GM11168 (cell line): ENCODE measurements at regions not wholly inside any gene's neighbourhood (a gene's known extent, or its start where the extent isn't known, plus 50 kb on each side); places are given as distances from the start of the nearest gene placed in this dataset.
"Not testable (repeated sequence)": the region's sequence is repeated elsewhere in the genome, so short reads cannot be mapped to it uniquely, and the experiment has no call there.

ENCODE experiments used
- in situ Hi-C: fragments of 300-500 bp; cut with MboI; formaldehyde crosslinking; loops from one replicate; pipeline ENCODE4 v1.12.0; 2022; ENCODE audit warnings: low sequenced_read_pairs; ENCODE audit not compliant: unreplicated experiment

- in situ Hi-C loops: no loop called here
Observed at GRCh38 chr4:24179201-24179840, 289.5 kb upstream of the PPARGC1A start.

- in situ Hi-C loops: not testable (repeated sequence)
Observed at GRCh38 chr4:24177443-24177842, 287.6 kb upstream of the PPARGC1A start.

GRCh38 chr4:24175707-24176106, 285.9 kb upstream of the PPARGC1A start:
- in situ Hi-C loops: no loop called here

GRCh38 chr4:24174602-24175001, 284.8 kb upstream of the PPARGC1A start:
- in situ Hi-C loops: no loop called here

GRCh38 chr4:24172406-24172805, 282.6 kb upstream of the PPARGC1A start:
- in situ Hi-C loops: no loop called here

- in situ Hi-C loops: no loop called here
Observed at GRCh38 chr4:24169956-24170355, 280.1 kb upstream of the PPARGC1A start.

GRCh38 chr4:24168658-24169057, 278.8 kb upstream of the PPARGC1A start:
- in situ Hi-C loops: no loop called here

DNA sequence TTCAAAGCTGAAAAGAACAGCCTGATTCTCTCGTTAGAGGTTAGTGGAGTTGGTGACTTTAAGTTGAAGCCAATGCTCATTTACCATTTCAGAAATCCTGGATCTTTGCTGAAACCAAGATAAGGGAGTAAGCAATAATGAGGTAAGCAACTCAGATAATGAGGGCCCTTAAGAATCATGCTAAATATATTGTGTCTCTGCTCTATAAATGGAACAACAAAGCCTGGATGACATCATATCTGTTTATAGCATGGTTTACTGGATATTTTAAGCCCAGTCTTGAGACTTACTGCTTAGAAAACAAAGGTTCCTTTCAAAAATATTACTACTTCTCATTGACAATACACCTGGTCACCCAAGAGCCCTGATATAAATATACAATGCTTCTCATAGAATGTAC, 276.7 kb upstream of the PPARGC1A start:
- in situ Hi-C loops: no loop called here

- in situ Hi-C loops: no loop called here
Observed at GRCh38 chr4:24164797-24165196, 274.9 kb upstream of the PPARGC1A start.

DNA sequence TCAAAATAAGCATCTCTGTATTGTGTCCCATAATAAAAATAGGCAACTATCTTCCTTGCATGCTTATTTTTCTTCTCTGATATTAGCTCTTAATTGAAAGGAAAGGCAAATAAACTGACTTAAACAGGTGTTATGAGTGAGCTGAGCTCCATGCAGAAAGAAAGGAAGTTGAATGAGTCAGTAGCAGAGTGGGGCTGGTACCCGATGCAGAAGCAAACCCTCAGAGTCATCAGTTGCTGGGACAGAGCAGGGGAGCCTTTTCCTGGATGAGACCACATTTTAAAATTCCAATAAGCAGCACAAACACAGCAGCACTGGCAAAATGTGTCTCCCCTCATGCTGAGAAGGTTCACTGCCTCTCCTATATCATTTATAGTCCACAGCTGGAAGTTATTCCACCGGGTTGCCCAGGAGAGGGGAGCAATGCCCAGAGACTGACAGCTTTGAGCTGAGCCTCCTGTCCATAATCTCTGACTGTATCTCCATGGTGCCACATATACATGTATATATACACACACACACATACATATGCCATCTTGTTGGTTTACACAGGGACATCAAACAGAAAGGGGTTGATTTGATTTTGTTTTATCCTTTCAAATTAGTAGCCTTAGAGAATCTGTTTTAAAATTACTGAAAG, 274.3 kb upstream of the PPARGC1A start:
- in situ Hi-C loops: no loop called here

DNA sequence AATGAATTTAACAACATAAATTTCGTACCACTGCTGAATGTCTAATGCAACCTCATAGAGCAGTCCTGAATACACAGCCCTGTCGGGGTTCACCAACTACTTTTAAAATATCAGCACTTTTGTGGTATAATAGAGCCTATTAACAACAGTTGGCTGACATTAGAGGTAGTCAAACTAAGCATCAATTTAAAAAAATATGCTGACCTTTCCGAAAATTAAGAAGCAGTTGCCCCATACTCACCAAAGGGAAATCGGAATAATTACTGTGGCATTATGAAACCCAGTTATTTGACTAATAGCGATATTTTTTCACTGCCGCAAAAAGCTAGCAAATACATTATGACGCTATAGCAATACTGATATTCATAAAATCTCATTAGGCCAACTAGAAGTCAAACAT, 273.5 kb upstream of the PPARGC1A start:
- in situ Hi-C loops: no loop called here

DNA sequence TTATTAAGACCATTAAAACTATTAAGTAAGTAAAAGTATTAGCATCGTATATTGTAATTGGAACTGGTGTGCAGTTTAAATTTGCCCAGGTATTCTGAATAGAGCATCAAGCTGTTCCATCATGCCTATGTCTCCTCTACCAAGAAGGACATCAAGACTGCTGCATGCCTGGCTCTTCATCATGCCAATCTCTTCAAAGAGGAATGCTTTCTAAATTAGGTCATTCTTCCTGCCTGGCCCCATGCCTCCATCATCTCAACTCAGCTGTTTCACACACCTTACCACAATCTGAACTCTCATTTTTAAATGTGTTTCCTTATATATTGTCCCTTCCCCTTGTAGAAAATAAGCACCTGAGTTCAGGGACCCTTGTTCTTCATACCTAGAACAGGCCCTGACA, 270.5 kb upstream of the PPARGC1A start:
- in situ Hi-C loops: no loop called here

DNA sequence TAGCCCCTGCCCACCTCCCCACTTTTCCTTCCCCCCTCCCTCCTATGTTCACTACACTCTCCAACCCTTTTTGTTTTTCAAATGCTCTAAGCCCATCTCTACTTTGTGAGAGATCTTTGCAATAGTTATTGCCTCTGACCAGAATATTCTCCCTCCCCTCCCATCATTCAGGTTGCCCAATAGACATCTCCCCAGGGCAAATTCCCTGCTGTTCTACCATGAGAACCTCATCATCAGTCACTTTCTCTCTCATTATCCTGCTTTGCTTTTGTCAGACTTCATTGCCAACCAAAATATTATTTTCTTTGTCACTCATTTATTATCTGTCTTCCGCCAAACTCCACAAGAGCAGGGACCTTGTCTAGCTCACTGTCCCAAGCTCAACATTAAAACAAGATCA, 268.2 kb upstream of the PPARGC1A start:
- in situ Hi-C loops: no loop called here

- in situ Hi-C loops: no loop called here
Observed at GRCh38 chr4:24150034-24150433, 260.2 kb upstream of the PPARGC1A start.

- in situ Hi-C loops: no loop called here
Observed at GRCh38 chr4:24146127-24146526, 256.3 kb upstream of the PPARGC1A start.

- in situ Hi-C loops: no loop called here
Observed at GRCh38 chr4:24145591-24145990, 255.7 kb upstream of the PPARGC1A start.

DNA sequence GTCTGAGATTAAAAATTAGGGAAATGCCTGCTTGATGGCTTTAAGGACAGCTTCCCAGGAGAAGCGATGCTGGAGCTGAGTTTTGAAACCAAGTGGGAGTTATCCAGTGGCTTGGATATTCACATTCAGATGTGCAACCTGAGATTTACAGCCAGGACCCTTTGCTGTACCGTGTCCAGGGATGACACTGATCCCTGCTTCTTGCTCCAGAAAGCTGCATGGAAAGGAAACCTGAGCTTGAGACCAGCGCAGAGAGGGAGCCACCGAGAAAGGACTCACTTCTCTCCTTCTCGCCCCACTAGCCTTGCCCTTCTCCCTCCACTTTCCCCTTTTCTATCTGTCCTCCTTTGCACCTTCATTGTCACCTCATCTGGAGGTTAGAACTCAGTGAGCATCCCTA, 254.5 kb upstream of the PPARGC1A start:
- in situ Hi-C loops: no loop called here

DNA sequence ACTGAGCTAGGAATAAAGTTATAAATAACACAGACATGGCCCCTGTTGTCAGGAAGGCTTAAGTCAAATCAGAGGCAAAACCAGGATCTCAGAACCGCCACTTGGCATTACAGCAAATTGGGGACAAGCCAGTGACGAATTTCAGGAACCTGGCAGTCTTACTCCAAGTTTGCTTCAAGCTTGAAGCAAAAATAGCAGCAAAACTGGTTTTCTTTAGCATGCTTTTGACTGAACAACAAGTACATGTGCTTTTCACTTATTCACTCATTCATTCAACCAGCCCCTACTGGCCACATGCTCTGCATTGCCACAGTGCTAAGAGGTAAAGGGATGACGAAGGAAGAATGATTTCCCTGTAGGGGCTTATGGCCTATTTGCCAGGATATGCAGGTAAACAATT, 253.9 kb upstream of the PPARGC1A start:
- in situ Hi-C loops: no loop called here

DNA sequence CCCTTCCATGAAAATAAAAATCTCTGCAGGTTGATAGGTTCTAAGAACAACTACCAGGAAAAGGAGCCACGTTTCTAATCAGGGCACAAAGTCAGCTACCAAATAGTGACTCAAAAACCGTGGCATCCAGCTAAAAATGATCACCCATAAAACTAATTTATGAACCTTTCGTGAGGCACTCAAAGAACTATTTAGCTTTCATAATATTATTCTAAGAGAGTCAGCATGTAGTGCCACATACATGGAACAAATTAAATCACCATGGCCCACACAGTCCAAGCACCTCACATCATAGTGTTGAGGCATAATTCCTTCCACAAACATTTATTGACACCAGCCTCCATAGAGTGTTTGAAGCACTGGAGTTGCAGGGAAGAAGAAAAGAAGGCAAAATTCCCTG, 252.0 kb upstream of the PPARGC1A start:
- in situ Hi-C loops: no loop called here

GRCh38 chr4:24140892-24141291, 251.0 kb upstream of the PPARGC1A start:
- in situ Hi-C loops: no loop called here

DNA sequence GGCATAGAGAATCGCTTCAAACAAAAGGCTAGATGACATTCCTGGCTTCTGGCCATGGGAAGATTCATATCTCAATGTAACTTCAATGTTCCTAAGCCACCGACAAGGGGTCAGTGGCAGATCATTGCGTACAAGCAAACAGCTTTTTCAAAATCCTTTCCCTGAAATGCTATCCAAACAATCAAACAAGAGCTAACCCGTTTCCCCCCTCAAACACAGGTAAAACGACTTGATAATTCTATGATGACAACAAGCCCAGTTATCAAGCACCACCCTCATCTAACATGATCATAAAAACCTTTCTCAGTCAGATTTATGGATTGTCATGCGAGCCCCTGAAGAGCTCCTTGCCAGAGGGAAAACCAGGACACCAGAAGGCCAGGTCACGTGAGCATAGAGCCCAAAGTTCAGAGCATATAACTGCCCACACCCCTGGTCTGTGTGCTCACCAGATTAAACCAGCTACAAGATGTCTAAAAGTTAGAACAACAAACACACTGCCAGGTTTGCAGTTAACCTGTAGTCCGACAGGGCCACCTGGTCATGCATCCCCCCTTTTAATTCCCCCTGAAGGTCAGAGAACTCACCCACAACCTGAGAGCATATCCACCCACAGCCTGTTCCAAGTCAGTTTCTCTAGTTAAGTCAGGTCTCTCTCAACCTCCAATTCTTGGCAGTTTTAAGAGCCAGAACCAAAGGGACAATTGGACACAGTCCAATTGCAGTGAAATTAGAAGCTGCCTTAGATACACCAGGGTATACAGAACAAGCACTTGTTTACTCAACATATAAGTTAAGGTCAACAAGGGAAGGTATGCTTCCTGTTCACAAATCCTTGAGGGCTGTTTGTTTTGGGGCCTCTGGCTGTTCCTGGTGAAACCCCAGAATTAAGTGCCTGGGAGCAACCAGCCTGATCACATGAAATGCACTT, 248.1 kb upstream of the PPARGC1A start:
- in situ Hi-C loops: no loop called here
